ENCODE measurements at regions not wholly inside any gene's neighbourhood (a gene's known extent, or its start where the extent isn't known, plus 50 kb on each side); places are given as distances from the start of the nearest gene placed in this dataset.
A peak's percentile ranks its signal among the peaks of the same experiment; 100 is the strongest.

DNA sequence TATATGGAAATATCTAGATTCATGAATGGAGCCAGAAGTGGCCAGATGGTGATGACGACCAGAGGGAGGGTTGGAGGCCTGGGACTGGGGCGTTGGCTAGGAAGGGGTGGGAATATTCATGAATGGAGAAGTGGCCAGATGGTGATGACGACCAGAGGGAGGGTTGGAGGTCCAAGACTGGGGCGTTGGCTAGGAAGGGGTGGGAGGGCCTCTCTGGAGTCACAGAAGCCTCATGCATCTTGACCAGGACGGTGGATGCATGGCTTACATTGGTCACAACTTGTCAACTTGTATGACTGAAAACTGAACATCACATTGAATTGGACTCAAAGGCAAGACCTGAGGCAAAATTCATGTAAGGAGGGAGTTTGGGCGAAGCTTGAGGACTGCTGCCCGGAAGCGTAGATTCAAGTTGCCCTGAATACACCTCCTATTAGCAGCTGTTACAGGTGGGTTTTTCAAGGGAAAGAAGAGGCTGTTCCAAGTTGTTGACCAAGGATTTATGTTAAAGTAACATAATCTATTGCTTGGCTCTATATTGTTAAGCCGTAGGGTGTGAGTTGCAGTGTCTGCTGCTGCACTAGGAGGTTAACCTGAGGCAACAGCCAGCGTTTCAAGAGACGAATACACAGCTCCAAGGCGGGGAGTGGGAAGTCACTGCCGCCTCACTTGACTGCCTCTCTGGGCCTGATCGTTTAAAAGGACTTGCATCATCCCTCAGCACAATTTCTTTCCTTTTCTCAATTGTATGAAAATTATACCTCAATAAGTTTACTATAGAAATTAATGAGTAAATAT, 55.1 kb upstream of the FAM20C start:
- Histone ChIP-seq H3K36me3 (no peaks in the 10 kb centered on the region), H3K27me3 (no peaks in the 10 kb centered on the region), H3K27ac (no peak overlapping the region), H3K4me1 (peaks cover 0 to 6% (median 1%) of the 10 kb centered on the region in 4 donors), H3K4me3 (no peak overlapping the region), H3K9me3 (no peaks in the 10 kb centered on the region)
- no peak for TF ChIP-seq POLR2AphosphoS5 (IDR thresholded peaks at IDR 0.05)
- TF ChIP-seq, protein P1, sequence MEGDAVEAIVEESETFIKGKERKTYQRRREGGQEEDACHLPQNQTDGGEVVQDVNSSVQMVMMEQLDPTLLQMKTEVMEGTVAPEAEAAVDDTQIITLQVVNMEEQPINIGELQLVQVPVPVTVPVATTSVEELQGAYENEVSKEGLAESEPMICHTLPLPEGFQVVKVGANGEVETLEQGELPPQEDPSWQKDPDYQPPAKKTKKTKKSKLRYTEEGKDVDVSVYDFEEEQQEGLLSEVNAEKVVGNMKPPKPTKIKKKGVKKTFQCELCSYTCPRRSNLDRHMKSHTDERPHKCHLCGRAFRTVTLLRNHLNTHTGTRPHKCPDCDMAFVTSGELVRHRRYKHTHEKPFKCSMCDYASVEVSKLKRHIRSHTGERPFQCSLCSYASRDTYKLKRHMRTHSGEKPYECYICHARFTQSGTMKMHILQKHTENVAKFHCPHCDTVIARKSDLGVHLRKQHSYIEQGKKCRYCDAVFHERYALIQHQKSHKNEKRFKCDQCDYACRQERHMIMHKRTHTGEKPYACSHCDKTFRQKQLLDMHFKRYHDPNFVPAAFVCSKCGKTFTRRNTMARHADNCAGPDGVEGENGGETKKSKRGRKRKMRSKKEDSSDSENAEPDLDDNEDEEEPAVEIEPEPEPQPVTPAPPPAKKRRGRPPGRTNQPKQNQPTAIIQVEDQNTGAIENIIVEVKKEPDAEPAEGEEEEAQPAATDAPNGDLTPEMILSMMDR (IDR thresholded peaks at IDR 0.05) = no peak
- TF ChIP-seq POLR2A (IDR thresholded peaks at IDR 0.05) = no peak
- no peak for TF ChIP-seq EP300 (IDR thresholded peaks at IDR 0.05)
- DNase-seq (no peak), ATAC-seq (ENCODE audit: low FRiP score in 2 of 2) (peak in 1 of 2 donors; percentile 79)
- WGBS, 2 donors = 73 to 78% methylated on average over 14 of the region's 14 CpGs

DNA sequence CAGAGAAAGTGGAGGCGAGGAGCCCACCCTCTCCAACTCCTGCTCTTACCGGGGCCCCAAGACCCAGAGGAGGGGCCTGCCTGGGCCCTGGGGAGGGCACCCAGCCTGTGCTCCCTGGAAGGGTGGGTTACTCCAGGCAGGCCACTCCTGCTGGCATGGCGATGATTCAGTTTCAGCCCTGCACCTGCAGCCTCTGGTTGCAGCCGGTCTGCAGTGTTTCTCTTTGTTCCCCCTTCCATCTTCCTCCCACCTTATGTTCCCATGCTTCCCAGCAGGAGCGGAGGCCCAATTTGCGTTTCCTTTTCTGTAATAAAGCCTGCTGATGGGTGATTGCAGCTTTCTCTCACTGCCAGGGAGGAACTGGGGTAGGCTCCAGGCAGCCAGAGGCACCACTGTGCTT, 53.2 kb upstream of the FAM20C start:
- 61 to 65% methylated on average over 6 of the region's 6 CpGs for WGBS, 2 donors
- H3K9me3 ChIP-seq = no peaks in the 10 kb centered on the region
- TF ChIP-seq POLR2AphosphoS5 (IDR thresholded peaks at IDR 0.05) (no peak), EP300 (IDR thresholded peaks at IDR 0.05) (no peak), POLR2A (IDR thresholded peaks at IDR 0.05) (no peak)
- TF ChIP-seq, protein P1 (IDR thresholded peaks at IDR 0.05) = no peak

DNA sequence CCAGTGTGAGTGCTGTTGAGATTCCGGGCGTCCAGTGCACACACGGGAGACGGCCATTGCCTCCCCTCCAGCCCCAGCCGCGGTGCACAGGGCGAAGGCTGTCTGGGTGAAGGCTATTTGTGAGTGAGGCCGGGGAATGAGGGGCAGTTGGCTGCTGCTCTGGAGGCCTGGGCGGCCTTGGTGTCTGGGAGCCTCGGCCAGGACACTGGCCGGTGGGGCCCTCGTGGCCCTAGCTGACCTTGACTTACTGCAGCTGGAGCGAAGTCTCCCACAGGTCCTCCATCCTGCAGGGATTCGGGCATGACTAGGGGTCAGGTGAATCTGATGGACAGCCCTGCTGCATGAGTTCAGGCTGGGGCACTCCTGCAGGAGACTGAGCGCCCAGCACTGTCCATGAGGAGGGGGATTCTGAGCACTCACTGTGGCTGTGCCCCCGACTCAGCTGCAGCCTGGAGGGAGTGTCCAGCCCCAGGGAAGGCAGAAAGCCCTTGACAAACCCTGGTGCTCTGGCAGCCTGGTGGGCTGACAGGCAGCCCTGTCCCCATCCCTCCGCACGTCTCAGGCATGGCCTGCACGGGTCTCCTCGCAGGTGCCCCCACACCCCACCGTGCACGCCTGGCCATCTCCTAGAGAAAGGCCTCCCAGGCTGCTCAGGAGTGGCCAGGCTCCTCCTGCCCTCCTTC, 52.7 kb upstream of the FAM20C start:
- TF ChIP-seq POLR2AphosphoS5 (IDR thresholded peaks at IDR 0.05) = no peak
- no peak for TF ChIP-seq POLR2A (IDR thresholded peaks at IDR 0.05)
- no peak for TF ChIP-seq EP300 (IDR thresholded peaks at IDR 0.05)
- TF ChIP-seq, protein P1 (IDR thresholded peaks at IDR 0.05) = no peak
- Histone ChIP-seq H3K4me1 (peaks cover 0 to 10% (median 3%) of the 10 kb centered on the region in 4 donors), H3K9me3 (no peaks in the 10 kb centered on the region), H3K36me3 (no peaks in the 10 kb centered on the region), H3K4me3 (no peak overlapping the region), H3K27me3 (no peaks in the 10 kb centered on the region), H3K27ac (no peak overlapping the region)
- peak in 1 of 2 donors; percentile 69 for DNase-seq
- ATAC-seq (ENCODE audit: low FRiP score in 2 of 2) = no peak
- WGBS, 2 donors = 80 to 95% methylated on average over 4 to 20 of the region's 22 CpGs

More for the DNA sequence above, 53.2 kb upstream of the FAM20C start:
- H3K27ac ChIP-seq = no peak overlapping the region
- H3K4me3 ChIP-seq = no peak overlapping the region
- H3K4me1 ChIP-seq = peaks cover 0 to 10% (median 3%) of the 10 kb centered on the region in 4 donors
- no peaks in the 10 kb centered on the region for H3K27me3 ChIP-seq
- DNase-seq = peak in 1 of 2 donors; percentile 38
- ATAC-seq (ENCODE audit: low FRiP score in 2 of 2) = no peak
- no peaks in the 10 kb centered on the region for H3K36me3 ChIP-seq

DNA sequence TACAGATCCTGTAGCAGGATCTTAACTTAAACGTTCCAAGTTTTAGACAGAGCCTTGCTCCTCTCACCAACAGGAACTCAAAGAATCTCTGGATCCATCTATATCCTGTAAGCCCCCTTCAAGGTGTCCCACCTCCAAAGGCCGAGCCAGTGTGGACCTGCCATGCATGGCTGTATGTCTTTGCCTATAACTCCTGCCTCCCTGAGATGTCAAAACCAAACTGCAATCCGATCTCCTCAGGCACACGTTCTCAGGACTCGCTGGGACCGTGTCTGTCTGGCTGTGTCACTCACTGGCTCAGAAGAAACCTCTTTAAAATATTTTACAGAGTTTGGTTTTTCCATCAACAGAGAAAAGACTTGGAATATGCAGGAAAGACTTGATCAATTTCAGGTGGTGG, 51.4 kb upstream of the FAM20C start:
- H3K4me1 ChIP-seq = peaks cover 0 to 10% (median 3%) of the 10 kb centered on the region in 4 donors
- H3K4me3 ChIP-seq = no peak overlapping the region
- WGBS, 2 donors = 70 to 76% methylated on average over 6 of the region's 6 CpGs
- no peaks in the 10 kb centered on the region for H3K27me3 ChIP-seq
- ATAC-seq (ENCODE audit: low FRiP score in 2 of 2) (no peak), DNase-seq (no peak)
- H3K9me3 ChIP-seq = no peaks in the 10 kb centered on the region
- no peaks in the 10 kb centered on the region for H3K36me3 ChIP-seq
- TF ChIP-seq, protein P1 (IDR thresholded peaks at IDR 0.05) = no peak
- TF ChIP-seq EP300 (IDR thresholded peaks at IDR 0.05) (no peak), POLR2A (IDR thresholded peaks at IDR 0.05) (no peak), POLR2AphosphoS5 (IDR thresholded peaks at IDR 0.05) (no peak)
- H3K27ac ChIP-seq = no peak overlapping the region
